Urinary bladder (tissue), 3 donors: ENCODE measurements at regions not wholly inside any gene's neighbourhood (a gene's known extent, or its start where the extent isn't known, plus 50 kb on each side); places are given as distances from the start of the nearest gene placed in this dataset.

ENCODE experiments used
- DNase-seq: peaks from one replicate; pipeline ENCODE4 v3.0.0-alpha.2; 2015; ENCODE audit errors: extremely low spot score
- H3K27ac ChIP-seq: one replicate; pipeline ENCODE4 v1.5.1; 2013; ENCODE audit warnings: low read depth, mild to moderate bottlenecking, moderate library complexity
- H3K36me3 ChIP-seq: one replicate; pipeline ENCODE4 v1.6.1; 2013; ENCODE audit warnings: mild to moderate bottlenecking, moderate library complexity; ENCODE audit not compliant: insufficient read depth
- H3K4me1 ChIP-seq: one replicate; pipeline ENCODE4 v1.6.1; 2013; ENCODE audit warnings: mild to moderate bottlenecking, moderate library complexity; ENCODE audit not compliant: insufficient read depth
- H3K4me3 ChIP-seq: one replicate; pipeline ENCODE4 v1.5.1; 2013; ENCODE audit warnings: low read depth, low read length
- WGBS: extraction: QIAGEN DNeasy Blood & Tissue Kit; methylation state at CpG from one replicate; pipeline ENCODE4 v1.1.7; 2013; 5-methylcytosine and 5-hydroxymethylcytosine counted together
- donor health status: healthy with polysubstance abuse.
- donor health status: healthy.

DNA sequence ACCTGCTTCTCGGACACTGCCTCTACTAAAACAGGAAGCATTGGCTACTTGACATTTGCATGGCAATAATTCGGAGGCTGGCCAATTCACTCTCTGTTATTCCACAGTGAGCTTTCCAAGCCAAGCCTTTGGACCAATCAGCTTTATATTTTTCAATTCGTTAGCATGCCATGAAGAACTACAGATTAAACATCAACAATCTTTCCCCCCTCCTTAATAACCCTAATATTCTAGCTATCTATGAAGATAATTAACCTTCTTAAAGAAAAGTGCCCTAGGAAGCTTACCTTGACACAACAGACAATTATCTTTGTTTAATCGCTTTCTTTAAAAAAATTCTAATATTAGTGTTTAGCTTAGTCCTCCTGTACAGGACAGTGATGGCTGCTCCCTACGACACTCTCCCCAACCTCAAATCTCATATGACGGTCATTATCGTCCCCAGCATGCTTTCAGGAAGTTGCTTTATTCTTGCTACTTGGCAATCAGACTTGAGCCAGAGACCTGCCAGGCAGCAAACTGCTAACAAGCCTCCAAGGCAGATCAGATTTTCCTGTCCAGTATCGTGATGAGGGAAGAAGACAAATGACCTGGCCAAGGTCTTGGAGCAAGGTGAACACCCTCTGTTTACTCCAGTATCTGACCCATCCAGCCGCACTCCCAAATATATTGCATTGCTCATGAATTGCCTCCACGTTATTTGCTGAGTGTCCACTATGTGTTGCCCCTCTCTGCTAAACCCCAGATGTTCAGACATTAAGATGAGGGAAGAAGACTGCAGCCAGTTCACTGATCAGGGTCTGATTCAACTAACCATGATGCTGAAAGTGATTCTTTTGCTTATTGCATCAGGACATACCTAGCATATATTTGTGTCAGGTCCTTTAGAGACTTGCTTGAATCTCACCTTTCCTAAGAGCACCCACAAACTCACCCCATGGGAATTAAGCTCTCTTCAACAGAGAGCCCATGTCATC lies 68.1 kb upstream of the LPP start:
- Histone ChIP-seq H3K4me1 (no peaks in the 10 kb centered on the region), H3K4me3 (no peak overlapping the region), H3K27ac (no peak overlapping the region), H3K36me3 (no peaks in the 10 kb centered on the region)
- DNase-seq, result no peak
- 91% methylated on average over 10 of the region's 10 CpGs for WGBS

DNA sequence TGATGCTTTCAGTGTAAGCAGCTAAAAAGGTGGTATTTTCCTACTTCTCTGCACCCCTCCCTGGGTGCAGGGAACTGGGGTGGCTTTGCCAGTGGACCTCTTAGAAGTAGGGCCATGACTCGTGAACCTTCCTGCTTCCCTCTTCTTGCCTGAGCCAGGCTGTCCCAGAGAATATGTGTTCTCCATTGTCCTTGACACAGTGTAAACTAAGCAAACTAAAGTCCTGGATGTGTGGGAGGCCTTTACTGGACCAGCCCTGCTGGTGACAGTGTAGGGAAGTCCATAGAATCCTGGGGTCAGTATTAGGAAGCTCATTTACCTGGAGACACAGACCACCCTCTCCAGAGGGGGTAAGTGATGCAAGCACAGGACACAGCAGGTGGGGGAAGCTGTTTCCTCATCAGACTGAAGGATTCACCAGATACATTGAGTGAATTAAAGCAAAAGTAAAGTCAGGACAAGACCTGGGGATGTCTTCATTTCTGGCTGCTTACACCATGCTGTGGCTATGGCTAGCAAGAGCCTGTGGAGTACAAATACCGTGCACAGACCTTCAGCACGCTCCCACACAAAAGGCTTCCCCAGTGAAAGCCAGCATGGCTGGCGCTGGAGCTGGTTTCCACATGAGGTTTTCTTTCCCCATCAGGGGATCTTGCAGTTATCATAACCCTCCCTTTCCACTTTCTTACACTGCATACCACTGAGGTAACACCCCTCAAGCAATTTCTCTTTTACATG lies 64.8 kb upstream of the LPP start:
- no peak for DNase-seq

DNA sequence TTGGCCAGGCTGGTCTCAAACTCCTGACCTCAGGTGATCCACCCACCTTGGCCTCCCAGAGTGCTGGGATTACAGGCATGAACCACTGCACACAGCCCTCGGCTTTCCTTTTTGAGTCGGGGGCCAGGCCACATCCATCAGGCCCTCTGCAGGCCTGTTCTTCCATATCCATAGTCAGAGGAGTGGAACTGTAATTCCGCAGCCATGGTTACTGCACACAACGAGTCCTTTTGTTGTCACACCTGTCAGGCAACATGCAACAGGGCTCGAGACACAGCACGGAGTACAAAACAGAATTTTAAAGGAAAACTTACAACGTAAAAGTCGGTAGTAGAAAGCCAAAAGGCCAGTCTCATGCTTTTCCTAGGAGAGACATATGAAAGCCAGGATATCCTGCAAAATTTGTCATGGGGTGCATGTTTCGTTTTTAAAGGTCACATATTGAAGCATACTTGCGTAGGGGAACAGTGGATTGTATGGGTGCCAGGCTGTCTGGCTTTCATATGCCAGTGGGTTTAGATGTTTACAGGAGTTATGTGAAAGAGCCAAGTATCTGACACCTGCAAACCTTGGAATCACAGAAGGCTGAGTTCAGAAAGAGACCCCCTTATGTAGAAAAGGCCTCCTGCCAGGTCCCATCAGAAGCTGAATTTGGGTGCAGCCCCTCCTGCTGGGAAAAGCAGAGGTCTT lies 63.2 kb upstream of the LPP start:
- no peak overlapping the region for H3K27ac ChIP-seq
- H3K36me3 ChIP-seq, result no peaks in the 10 kb centered on the region
- WGBS, result 88% methylated on average over 10 of the region's 10 CpGs
- peak; percentile 26 for DNase-seq
- no peaks in the 10 kb centered on the region for H3K4me1 ChIP-seq
- no peak overlapping the region for H3K4me3 ChIP-seq

More for the DNA sequence above, 64.8 kb upstream of the LPP start:
- H3K4me1 ChIP-seq, result no peaks in the 10 kb centered on the region
- no peak overlapping the region for H3K4me3 ChIP-seq
- H3K36me3 ChIP-seq, result no peaks in the 10 kb centered on the region
- 95% methylated on average over 4 of the region's 4 CpGs for WGBS
- no peak overlapping the region for H3K27ac ChIP-seq

DNA sequence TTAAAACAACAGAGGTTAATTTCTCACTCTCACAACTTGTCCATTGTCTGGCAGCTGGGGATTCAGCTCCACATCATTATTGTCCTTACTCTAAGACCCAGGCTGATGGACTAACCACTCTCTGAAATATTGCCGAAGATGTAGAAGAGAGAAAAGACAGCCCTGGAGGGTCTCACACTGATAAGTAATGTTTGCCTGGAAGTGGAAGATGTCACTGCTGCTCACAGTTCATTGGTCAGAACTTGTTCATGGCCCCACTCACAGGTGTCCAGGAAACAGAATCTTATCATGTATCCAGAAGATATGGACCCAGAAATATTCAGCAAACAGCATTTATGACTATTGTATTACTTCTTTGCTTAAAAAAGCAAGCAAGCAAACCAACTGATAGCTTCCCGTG lies 62.2 kb upstream of the LPP start:
- Histone ChIP-seq H3K4me1 (no peaks in the 10 kb centered on the region), H3K36me3 (no peaks in the 10 kb centered on the region)
- WGBS, result 95% methylated on average over 2 of the region's 2 CpGs

DNA sequence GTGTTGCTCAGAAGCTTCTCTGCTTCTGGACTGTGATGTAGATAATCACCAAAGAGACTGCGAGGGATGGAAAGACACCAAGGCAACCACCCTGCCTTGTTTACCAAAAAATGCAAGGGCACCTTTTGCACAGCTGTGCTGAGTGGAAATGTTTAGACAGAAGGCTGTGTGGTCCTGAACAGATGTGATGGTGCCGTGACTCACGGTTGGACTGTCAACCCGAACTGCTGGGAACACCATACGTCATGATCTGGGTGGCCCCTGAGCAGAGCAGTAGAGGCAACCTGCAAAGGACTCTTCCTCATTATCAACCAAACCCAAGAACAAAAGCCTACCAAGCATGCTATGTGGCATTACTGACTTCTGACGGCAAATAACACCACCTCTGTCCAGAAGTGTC lies 61.3 kb upstream of the LPP start:
- no peak overlapping the region for H3K27ac ChIP-seq
- H3K4me1 ChIP-seq, result no peaks in the 10 kb centered on the region
- no peaks in the 10 kb centered on the region for H3K36me3 ChIP-seq
- WGBS, result 54% methylated on average over 6 of the region's 6 CpGs
- no peak overlapping the region for H3K4me3 ChIP-seq
- DNase-seq, result no peak

More for the DNA sequence above, 62.2 kb upstream of the LPP start:
- DNase-seq, result no peak
- no peak overlapping the region for H3K4me3 ChIP-seq
- no peak overlapping the region for H3K27ac ChIP-seq

DNA sequence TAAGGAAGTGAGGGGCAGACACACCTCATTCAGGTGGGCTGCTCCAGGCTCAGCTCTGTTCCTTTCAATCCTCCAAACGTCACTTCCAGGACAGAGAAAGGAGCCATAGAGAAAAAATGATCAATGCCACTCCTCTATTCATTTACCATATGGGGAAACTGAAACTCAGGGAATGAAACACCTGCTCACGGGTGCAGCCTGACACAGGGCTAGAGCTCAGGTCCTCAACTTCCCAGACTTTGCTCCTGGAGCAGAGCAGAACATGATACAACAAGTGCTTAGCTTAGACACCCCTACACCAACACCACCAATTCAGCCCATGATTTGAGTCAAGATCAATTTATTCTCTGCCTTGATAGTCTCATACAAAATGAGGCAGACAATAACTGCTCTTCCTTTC lies 58.5 kb upstream of the LPP start:
- no peak for DNase-seq
- H3K27ac ChIP-seq, result no peak overlapping the region
- no peaks in the 10 kb centered on the region for H3K4me1 ChIP-seq
- H3K36me3 ChIP-seq, result no peaks in the 10 kb centered on the region
- no peak overlapping the region for H3K4me3 ChIP-seq
- WGBS, result 86% methylated on average over 2 of the region's 2 CpGs

DNA sequence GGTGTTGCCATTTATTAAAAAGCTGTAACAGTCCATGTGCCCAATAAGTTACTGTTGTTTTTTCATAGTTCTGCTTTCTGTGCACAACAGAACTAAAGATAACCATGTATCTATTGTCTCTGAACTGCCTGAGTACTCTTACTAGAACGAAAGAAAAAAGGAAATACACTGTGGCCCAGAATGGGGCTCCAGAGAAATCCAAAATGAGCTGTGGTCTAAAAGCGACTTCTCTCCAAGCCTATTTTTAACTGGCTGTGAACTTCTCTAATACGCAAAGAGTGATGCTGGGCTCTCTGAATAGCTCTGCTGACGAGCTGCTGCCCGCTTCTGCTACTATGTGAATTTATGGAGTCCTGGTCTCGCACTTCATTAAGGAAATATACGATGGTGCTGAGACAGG lies 56.2 kb upstream of the LPP start:
- no peaks in the 10 kb centered on the region for H3K4me1 ChIP-seq
- H3K36me3 ChIP-seq, result no peaks in the 10 kb centered on the region
- H3K27ac ChIP-seq, result no peak overlapping the region
- 80% methylated on average over 7 of the region's 7 CpGs for WGBS
- H3K4me3 ChIP-seq, result no peak overlapping the region
- DNase-seq, result no peak

DNA sequence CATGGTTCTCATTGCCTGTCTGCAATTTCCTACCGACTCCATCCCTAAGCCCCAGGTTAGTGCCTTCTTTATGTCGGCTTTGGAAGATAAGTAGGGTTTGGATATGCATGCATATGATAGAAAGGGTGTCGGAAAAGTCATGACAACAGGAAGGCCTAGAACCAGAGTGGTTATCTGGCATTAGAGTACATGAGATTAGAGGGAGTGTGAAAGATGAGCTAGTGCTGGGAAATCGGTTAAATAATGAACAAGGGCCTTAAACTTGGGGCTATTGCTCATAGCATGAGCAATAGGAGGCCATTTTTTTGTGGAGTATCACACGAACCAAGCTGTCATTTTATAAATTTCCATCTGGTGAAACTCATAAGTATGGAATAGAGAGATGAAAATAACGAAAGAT lies 54.0 kb upstream of the LPP start:
- H3K36me3 ChIP-seq, result no peaks in the 10 kb centered on the region
- H3K4me1 ChIP-seq, result no peaks in the 10 kb centered on the region
- WGBS, result 75% methylated on average over 6 of the region's 6 CpGs
- no peak for DNase-seq
- no peak overlapping the region for H3K27ac ChIP-seq
- no peak overlapping the region for H3K4me3 ChIP-seq

DNA sequence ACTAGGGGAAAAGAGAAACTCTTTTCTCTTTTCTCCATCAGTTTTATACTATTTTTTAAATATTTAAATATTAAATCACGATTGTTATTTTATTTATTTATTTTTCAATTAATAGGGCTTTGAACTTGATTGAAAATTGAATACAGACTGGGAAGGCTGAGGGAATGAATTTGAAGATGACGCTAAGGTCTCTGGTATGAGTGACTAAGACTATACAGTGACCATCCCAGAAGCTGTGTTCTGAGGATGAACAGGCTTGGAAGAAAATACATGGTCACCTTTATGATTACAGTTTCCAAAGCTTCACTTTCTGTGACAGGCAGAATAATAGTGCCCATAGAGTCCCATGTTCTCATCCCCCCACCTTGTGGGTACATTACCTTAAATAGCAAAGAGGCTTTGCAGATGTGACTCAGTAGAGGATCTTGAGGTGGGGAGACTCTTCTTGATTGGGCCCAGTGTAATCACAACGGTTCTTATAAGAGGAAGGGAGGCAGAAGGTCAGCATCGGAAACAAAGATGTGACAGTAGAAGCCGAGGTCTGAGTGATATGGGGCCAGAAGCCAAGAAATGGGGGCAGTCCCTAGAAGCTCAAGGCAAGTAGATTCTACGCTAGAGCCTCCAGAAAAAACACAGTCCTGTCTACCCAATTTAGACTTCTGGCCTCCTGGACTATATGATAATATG lies 51.0 kb upstream of the LPP start:
- Histone ChIP-seq H3K27ac (no peak overlapping the region), H3K4me3 (no peak overlapping the region), H3K36me3 (no peaks in the 10 kb centered on the region), H3K4me1 (no peaks in the 10 kb centered on the region)
- DNase-seq, result no peak
- 93% methylated on average over 6 of the region's 6 CpGs for WGBS

DNA sequence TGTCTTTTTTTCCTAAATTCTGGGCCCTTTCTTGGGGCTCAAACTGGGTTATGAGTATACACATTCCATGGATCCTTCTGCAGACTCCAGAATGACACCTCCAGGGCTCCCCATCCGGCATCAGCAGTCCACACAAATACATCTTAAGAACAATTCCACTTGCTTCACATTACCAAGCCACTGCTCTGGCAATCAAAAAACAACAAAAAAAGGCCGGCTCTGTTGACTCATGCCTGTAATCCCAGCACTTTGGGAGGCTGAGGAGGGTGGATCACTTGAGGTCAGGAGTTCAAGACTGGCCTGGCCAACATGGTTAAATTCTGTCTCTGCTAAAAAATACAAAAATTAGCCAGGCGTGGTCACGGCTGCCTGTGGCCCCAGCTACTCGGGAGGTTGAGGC lies 49.9 kb upstream of the LPP start:
- Histone ChIP-seq H3K27ac (peak overlapping the region; percentile 18), H3K36me3 (no peaks in the 10 kb centered on the region), H3K4me3 (no peak overlapping the region), H3K4me1 (no peaks in the 10 kb centered on the region)
- whole genome bisulfite sequencing, result 77% methylated on average over 5 of the region's 5 CpGs
- no peak for DNase-seq
